Stimulated activated CD8-positive, alpha-beta memory T cell treated with anti-CD3 and anti-CD28 coated beads, Interleukin-4, amount 100 ng/mL, for 4 hours (primary cell): ENCODE measurements at regions not wholly inside any gene's neighbourhood (a gene's known extent, or its start where the extent isn't known, plus 50 kb on each side); places are given as distances from the start of the nearest gene placed in this dataset.
"Not testable (repeated sequence)": the region's sequence is repeated elsewhere in the genome, so short reads cannot be mapped to it uniquely, and the experiment has no call there.

Source experiments
- DNase-seq, 2 donors: peaks; one replicate each; pipeline ENCODE4 v3.0.0-alpha.2; 2020; ENCODE audit warnings: low read depth in 2 of 2, low spot score in 1 of 2

DNA sequence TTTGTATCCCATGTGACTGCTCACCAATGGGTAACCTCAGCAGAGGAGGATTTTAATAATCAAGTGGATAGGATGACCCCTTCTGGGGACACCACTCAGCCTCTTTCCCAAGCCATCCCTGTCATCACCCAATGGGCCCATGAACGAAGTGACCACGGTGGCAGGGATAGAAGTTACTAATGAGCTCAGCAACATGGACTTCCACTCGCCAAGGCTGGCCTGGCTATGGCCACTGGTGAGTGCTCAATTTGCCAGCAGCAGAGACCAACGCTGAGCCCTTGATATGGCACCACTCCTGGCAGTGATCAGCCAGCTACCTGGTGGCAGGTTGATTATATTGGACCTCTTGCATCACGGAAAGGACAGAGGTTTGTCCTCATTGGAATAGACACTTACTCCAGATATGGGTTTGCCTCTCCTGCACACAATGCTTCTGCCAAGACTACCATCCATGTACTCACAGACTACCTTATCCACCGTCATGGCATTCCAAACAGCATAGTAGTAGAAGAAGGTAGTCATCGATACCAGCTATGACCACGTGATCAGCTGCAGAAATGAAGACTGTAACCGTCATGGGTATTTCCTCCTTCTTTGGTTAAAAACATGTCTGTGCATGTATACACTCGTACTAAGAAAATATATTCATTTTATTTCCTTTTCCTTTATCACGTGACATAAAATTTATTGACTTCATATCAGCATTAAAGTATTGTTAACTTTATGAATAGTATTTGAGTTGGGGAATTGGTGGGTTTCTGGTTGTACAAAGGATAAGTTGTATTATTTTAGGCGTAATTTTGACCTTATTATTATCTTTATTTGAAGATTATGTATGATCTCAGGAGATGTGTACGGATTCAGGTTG, 562.6 kb downstream of the PTPRU start:
- no peak for DNase-seq

GRCh38 chr1:29797125-29797524, 560.8 kb downstream of the PTPRU start:
- DNase-seq: not testable (repeated sequence)

DNA sequence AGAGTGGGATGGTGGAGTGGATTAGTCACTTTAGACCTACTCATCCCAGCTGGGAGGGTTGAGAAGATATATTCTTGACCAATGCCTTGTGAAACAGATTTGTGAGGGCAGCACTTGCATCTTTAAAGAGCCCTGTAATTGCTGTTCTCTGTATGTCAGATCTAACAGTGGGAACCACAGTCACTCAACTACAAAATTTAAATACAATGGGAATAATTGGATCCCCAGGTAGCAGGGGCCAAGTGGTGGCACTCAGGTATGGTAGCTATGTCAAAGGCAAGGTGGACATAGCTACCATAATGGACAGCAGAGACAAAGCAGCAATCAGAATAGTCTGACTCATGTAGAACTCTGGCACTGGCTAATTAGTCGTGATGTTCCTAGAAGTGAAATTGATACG, 559.6 kb downstream of the PTPRU start:
- not testable (repeated sequence) for DNase-seq

- no peak for DNase-seq
Measured at GRCh38 chr1:29793653-29794348, 557.5 kb downstream of the PTPRU start.

DNA sequence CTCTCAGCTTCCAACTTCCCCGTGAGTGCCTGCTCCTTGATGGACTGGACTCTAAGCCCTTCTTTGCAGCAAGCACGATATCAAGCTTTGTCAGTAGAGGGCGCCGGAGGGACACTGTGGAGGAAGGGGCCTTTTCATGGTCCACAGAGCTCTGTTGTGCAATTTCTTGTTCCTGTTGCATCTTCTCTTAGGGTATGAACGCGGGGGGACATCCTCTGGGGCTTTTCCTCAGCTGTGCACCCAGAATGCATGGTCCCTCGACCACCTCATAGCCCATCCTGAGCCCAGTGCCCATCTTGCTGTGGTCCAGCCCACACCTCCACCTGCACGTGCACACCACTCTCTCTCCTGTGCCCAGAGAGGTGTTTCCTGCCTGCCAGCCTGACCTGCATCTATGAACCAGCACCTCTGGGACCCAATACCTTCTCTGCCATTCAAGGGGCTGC, 556.8 kb downstream of the PTPRU start:
- peak in 1 of 2 donors; percentile 6 for DNase-seq

DNA sequence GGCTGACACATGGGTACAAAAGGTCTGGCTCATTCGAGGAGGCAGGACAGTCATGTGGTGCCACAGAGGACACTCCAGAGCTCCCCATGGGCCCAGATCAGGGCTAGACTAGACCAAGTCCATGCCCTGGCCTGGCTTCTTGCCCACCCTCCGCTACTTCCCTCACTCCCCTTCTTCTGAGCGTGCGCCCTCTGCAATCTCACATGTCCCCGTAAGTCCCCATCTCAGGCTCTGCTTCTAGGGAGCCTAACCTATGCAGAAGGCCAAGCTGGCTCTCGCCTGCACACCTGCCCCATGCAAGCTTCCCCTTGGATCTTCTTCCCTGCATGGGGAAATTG, 553.6 kb downstream of the PTPRU start:
- DNase-seq: no peak

DNA sequence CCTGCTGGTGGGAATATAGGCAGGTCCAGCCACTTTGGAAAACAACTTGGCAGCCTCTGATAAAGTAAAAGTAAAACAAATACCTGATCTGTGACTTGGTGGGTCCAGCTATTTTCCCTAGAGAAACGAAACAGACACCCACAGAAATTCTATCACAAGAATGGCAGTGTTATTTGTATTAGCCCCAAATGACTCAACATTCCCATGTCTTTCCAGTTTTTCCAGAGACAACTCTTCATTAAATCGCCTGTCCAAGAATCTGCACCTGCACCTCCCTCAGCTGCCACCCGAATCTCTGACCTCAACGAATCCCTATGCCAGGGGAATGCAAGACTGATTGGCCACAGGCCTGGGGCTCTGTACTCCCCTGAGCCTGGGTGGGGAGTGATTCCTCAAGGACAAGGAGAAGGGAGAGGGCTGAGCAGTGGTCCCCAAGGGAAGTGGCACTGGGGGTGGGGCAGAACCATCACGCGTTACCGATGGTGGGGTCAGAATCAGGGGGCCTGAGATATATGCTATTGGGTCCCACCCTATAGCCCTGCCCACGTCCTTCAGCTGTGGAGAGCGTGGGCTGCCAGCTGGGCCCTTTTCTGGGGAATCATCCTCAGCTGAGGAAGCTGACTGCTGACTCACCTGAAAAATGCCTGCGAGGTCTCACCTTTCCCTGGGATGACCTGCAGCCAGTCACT, 553.0 kb downstream of the PTPRU start:
- DNase-seq: no peak

DNA sequence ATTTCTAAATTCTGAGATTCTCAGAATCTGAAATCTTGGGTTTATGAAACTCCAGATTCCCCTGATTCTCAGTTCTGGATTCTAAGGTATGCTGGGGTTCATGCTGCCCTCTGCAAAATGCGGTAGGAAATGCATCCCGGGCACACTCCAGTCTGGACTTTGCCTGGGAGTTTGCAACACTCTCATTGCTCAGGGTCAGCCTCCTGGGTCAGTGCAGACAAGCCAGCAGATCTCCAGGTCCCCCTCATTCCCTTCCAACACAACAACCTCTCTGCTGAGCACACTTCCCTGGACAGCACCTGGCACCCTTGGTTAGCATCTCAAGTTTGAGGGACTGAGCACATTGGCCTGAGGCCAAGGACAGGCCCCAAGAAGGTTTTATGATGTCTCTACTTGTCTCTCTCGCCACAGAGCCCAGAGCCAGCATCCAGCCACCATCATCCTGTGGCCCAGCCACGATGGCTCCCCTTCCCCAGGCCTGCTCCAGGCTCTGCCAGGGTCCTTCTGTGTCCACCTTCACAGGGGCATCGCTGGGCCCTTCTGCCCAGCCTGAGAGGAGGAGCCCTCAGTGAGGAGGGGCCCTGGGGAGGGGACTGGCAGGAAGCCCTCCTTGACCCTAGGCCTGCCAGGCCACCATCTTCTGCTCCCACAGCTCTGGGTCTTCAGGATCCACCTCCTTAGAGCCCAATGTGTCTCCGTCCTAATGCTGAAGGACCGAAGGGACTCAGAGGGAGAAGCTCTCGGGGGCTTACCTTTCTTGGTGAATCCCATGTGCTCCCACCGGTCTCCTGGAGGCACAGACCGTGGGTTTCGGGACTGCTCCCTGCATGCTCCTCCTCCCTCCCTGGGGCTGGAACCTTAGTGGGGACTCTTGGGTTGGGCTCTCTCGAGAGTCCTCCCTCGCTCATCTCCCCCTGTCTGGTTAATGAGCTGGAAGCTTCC, 550.7 kb downstream of the PTPRU start:
- DNase-seq: no peak

DNA sequence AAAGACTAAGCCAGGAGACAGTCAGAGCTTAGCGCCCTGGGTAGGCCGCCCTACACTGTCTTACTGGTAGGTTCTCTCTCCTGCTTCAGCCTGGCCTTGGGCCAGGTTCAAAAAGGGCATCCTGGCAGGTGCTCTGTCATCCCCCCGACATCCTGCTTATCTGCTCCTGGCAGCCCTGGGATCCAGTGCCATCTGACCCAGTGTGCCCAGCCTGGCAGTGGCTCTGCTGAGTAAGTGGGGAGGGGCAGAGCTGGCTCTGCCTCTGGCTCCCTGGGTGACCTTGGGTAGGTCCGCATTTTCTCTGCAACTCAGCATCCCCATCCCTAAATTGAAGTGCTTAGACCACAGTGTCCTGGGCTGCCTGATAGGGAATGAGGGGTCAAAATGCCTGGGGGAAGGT, 549.9 kb downstream of the PTPRU start:
- no peak for DNase-seq

DNA sequence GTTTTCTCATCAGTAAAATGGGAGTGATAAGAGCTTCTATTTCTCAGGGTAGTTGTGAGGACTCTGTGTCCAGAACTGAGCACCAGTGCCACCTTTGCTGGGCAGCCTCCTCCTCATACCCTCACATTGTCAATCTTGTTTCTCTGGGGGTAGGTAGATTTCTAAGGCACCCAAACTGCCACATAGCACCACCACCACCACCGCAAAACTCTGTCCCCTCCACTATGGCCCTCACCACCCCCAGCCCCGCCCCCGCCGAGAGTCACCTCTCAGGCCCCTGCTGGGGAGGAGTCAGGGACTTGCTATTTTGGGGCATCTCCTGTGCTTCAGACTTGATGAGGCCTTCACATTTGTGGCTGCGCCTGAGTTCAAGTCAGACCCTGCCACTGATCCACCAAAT, 549.2 kb downstream of the PTPRU start:
- no peak for DNase-seq

DNA sequence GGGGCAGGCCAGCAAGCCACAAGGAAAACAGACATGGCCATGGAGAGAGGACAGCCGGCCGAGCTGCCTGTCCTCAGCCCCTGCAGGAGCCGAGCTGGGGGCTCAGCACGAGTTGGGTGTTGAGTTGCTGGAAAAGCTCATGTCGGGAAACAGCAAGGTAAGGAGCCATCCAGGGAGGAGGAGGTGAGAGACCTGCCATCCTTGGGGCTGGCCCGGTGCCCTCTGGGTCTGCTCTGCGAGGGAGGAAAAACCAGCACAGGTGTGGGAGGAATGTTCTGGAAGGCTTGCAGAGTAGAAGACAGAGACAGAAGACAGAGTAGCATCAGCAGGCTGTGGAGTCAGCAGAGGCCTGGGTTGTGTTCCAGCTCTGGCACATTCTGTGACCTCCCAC, 548.8 kb downstream of the PTPRU start:
- no peak for DNase-seq

DNA sequence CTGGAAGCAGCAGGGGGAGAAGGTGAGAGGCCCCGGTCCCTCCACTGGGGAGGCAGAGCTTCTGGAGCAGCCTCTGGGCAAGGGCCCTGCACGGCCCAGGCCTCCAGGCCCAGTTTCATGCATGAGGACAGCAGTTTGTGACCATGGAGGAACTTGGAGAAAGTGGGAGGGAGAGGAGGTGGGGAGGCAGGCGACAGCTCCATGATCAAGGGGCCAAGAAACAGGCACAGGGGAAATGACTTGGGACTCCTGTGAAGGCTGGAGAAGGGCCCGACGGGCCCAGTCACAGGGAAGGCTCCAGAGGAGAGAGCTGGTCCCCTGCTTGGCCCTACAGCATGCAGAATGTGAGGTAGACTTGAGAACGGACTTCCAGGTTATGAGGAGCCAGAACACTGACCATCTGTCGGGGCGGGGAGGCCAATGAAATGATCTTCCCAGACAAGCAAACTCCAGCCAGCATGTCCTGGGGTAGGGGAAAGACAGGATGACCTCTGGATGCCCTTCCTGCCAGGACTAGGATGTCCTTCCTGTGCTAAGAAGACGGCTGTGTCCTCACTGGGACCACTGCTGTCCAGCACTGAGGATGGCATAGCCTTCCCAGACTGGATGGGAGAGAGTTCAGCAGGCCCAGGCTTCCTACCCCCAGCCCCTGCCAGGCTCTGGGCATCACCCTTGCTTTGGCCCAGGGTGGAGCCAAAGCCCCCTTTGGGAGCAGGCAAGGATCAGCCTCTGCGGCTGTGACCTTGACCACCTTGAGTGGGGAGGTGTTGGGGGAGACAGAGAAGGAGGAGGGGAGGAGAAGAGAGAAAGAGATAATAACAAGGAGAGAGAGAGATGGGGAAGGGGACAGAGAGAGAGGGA, 548.2 kb downstream of the PTPRU start:
- DNase-seq: no peak

DNA sequence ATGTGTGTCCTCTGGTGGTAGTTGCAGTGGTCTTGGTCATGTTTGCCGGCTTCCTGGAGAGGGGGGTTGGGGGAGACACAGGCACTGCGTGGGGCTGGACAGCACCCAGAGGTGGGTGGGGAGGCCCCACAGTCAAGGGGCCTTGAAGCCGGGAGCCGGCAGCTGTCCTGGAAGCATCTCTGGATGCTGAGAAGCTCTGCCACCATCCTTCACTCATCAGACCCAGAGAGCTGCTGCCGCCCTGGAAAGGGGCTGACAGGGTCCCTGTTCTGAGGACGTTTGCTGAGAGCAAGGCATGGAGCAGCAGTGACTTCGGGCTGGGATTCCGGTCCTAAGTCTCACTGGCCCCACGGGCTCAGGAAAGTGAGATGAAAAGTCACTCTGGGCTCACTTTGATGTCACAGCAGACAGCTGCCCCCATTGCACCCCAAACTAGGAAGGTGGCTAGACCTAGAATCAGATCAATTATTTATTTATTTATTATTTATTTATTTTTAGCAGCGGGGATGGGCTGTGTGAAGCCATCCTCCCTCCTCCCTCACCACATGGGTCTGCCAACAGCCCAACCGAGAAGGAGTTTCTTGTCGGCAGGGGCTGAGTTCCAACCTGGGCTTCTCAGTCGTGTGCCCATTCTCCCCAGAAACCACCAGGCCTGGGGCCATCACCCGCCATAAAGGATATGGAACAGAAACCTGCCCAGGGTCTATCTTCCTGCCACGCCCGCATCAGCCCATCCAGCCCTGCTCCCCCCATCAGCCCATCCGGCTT, 547.4 kb downstream of the PTPRU start:
- no peak for DNase-seq

DNA sequence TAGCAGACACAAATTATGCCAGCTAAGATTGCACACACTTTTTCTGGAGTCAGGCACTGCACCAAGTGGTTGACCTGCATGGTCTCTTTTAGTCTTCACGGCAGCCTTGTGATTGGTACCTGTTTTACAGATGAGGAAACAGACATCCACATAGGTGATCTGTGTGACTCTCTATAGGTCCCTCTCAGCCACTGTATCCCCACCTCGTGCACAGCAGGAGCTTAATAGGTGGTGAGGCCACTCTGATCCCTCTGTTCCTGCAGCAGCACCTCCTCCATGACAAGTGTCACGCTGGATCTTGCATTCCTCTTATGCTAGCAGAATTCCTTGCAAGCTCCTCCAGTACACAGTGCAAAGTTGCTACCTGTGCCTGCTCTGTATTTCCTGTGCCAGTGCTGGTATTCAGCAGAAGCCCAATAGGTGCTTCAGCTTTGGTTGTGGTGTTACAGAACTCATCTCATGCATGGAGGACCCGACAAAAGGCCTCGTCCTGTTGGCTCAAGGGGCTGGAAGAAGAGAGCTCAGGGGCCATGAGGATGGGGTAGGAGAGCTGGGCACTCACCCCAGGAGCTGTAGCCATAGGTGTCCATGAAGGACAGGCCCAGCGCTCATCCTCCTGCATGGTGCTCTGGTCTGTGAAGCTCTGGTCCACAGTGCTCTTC, 546.7 kb downstream of the PTPRU start:
- DNase-seq: no peak

GRCh38 chr1:29779146-29779545, 542.8 kb downstream of the PTPRU start:
- no peak for DNase-seq

- no peak for DNase-seq
Measured at GRCh38 chr1:29777522-29777921, 541.2 kb downstream of the PTPRU start.

GRCh38 chr1:29774355-29774754, 538.0 kb downstream of the PTPRU start:
- DNase-seq: no peak

GRCh38 chr1:29772584-29773100, 536.3 kb downstream of the PTPRU start:
- no peak for DNase-seq
